ENCODE measurements at regions not wholly inside any gene's neighbourhood (a gene's known extent, or its start where the extent isn't known, plus 50 kb on each side); places are given as distances from the start of the nearest gene placed in this dataset.

GRCh38 chr2:111698089-111698488 lies 185.9 kb downstream of the ANAPC1 start:
- Histone ChIP-seq H3K27me3 (ENCODE audit: insufficient read depth) (no peaks in the 10 kb centered on the region), H3K4me2 (peak overlapping the region; percentile 18; the same call in 1 of the 2 replicates), H3K4me1 (ENCODE audit: control insufficient read depth in 1 of 2, insufficient read depth in 2 of 2, low read depth in 1 of 2, low read length in 1 of 2) (peaks cover 5 to 9% of the 10 kb centered on the region in 2 experiments; a peak in 2 of 4 replicates), H3K9ac (no peak overlapping the region), H3K36me3 (replicated peaks in 1 of 2; ENCODE audit: control insufficient read depth in 1 of 2, insufficient read depth in 2 of 2, low read length in 1 of 2) (no peaks in the 10 kb centered on the region), H2AFZ (ENCODE audit: low read depth) (no peak overlapping the region; the same call in 1 of the 2 replicates), H3F3A (replicated peaks; ENCODE audit: insufficient read depth) (peaks cover 18% of the 10 kb centered on the region), H3K9me3 (no peaks in the 10 kb centered on the region; the same call in 1 of the 2 replicates), H3K79me2 (ENCODE audit: insufficient read depth) (no peaks in the 10 kb centered on the region), H3K27ac (ENCODE audit: low read depth in 2 of 2, low read length in 1 of 2) (peak overlapping the region in 1 of 2 experiments; percentile 85; a peak in 1 of 4 replicates), H3K4me3 (ENCODE audit: low read depth in 2 of 2, low read length in 1 of 2) (no peak overlapping the region), H4K20me1 (ENCODE audit: insufficient read depth) (no peaks in the 10 kb centered on the region), H3K9me2 (no peaks in the 10 kb centered on the region)
- CTCF ChIA-PET = interaction anchor here (1.0 to 1.1 kb wide), 2 partner anchors 10 to 11 kb away, joined by 3 read pairs; no protein-coding TSS in a partner anchor
- POLR2A ChIA-PET = no interaction called here
- WGBS (ENCODE audit: low lambda C conversion rate) = 80% methylated on average over 4 of the region's 4 CpGs
- TF ChIP-seq, protein P1, sequence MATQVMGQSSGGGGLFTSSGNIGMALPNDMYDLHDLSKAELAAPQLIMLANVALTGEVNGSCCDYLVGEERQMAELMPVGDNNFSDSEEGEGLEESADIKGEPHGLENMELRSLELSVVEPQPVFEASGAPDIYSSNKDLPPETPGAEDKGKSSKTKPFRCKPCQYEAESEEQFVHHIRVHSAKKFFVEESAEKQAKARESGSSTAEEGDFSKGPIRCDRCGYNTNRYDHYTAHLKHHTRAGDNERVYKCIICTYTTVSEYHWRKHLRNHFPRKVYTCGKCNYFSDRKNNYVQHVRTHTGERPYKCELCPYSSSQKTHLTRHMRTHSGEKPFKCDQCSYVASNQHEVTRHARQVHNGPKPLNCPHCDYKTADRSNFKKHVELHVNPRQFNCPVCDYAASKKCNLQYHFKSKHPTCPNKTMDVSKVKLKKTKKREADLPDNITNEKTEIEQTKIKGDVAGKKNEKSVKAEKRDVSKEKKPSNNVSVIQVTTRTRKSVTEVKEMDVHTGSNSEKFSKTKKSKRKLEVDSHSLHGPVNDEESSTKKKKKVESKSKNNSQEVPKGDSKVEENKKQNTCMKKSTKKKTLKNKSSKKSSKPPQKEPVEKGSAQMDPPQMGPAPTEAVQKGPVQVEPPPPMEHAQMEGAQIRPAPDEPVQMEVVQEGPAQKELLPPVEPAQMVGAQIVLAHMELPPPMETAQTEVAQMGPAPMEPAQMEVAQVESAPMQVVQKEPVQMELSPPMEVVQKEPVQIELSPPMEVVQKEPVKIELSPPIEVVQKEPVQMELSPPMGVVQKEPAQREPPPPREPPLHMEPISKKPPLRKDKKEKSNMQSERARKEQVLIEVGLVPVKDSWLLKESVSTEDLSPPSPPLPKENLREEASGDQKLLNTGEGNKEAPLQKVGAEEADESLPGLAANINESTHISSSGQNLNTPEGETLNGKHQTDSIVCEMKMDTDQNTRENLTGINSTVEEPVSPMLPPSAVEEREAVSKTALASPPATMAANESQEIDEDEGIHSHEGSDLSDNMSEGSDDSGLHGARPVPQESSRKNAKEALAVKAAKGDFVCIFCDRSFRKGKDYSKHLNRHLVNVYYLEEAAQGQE (IDR thresholded peaks at IDR 0.05; ENCODE audit: low read depth, low read length) = no peak
- TF ChIP-seq NFIC (IDR thresholded peaks at IDR 0.05; ENCODE audit: borderline replicate concordance) = no peak
- TF ChIP-seq, protein P2, sequence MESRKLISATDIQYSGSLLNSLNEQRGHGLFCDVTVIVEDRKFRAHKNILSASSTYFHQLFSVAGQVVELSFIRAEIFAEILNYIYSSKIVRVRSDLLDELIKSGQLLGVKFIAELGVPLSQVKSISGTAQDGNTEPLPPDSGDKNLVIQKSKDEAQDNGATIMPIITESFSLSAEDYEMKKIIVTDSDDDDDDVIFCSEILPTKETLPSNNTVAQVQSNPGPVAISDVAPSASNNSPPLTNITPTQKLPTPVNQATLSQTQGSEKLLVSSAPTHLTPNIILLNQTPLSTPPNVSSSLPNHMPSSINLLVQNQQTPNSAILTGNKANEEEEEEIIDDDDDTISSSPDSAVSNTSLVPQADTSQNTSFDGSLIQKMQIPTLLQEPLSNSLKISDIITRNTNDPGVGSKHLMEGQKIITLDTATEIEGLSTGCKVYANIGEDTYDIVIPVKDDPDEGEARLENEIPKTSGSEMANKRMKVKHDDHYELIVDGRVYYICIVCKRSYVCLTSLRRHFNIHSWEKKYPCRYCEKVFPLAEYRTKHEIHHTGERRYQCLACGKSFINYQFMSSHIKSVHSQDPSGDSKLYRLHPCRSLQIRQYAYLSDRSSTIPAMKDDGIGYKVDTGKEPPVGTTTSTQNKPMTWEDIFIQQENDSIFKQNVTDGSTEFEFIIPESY (IDR thresholded peaks at IDR 0.05; ENCODE audit: borderline replicate concordance, low read depth) = no peak
- DNase-seq = no peak

GRCh38 chr2:111698743-111699554 lies 185.0 kb downstream of the ANAPC1 start:
- WGBS (ENCODE audit: low lambda C conversion rate) = 18% methylated on average over 8 of the region's 13 CpGs
- DNase-seq = peak; percentile 47
- POLR2A ChIA-PET = no interaction called here
- TF ChIP-seq, protein P3, sequence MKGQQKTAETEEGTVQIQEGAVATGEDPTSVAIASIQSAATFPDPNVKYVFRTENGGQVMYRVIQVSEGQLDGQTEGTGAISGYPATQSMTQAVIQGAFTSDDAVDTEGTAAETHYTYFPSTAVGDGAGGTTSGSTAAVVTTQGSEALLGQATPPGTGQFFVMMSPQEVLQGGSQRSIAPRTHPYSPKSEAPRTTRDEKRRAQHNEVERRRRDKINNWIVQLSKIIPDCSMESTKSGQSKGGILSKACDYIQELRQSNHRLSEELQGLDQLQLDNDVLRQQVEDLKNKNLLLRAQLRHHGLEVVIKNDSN (IDR thresholded peaks at IDR 0.05; ENCODE audit: borderline replicate concordance, low read depth) = no peak; the same call in 1 of the 2 replicates
- no peak for TF ChIP-seq GABPA (IDR thresholded peaks at IDR 0.05; ENCODE audit: low read depth)
- TF ChIP-seq MEF2A (IDR thresholded peaks at IDR 0.05; ENCODE audit: borderline replicate concordance, low read depth) = peak; percentile 88; the same call in 1 of the 2 replicates
- TF ChIP-seq, protein P2 (IDR thresholded peaks at IDR 0.05; ENCODE audit: borderline replicate concordance, low read depth) = peak; percentile 81; the same call in 1 of the 2 replicates
- TF ChIP-seq USF2 (IDR thresholded peaks at IDR 0.05; ENCODE audit: borderline replicate concordance, low read depth, low read length) = no peak
- TF ChIP-seq EP300 (IDR thresholded peaks at IDR 0.05; ENCODE audit: borderline replicate concordance in 1 of 2, low read depth in 1 of 2, low read length in 1 of 2) = peak in 1 of 2 experiments; percentile 96; a peak in 2 of 4 replicates
- no peak for TF ChIP-seq EZH2phosphoT487 (IDR thresholded peaks at IDR 0.05; ENCODE audit: borderline replicate concordance, low read depth)
- TF ChIP-seq RAD21 (IDR thresholded peaks at IDR 0.05; ENCODE audit: low read length) = peak; percentile 82
- TF ChIP-seq ELF1 (IDR thresholded peaks at IDR 0.05) = peak; percentile 69
- TF ChIP-seq FOXM1 (IDR thresholded peaks at IDR 0.05; ENCODE audit: low read depth) = no peak
- no peak for TF ChIP-seq CHD2 (IDR thresholded peaks at IDR 0.05; ENCODE audit: low read length, partially characterized antibody)
- TF ChIP-seq JUND (IDR thresholded peaks at IDR 0.05) = peak; percentile 99
- peak; percentile 97 for TF ChIP-seq TCF12 (IDR thresholded peaks at IDR 0.05)

More at GRCh38 chr2:111698743-111699554, 185.0 kb downstream of the ANAPC1 start:
- Histone ChIP-seq H3K9ac (peak overlapping the region; percentile 20; the same call in 1 of the 2 replicates), H3F3A (replicated peaks; ENCODE audit: insufficient read depth) (peaks cover 18% of the 10 kb centered on the region), H3K27me3 (ENCODE audit: insufficient read depth) (no peaks in the 10 kb centered on the region), H3K4me3 (ENCODE audit: low read depth in 2 of 2, low read length in 1 of 2) (peak overlapping the region; percentile 8 to 48; a peak in 3 of 4 replicates), H3K4me1 (ENCODE audit: control insufficient read depth in 1 of 2, insufficient read depth in 2 of 2, low read depth in 1 of 2, low read length in 1 of 2) (peaks cover 9 to 13% of the 10 kb centered on the region in 2 experiments; a peak in 2 of 4 replicates), H3K9me2 (no peaks in the 10 kb centered on the region), H3K4me2 (peak overlapping the region; percentile 68), H3K36me3 (replicated peaks in 1 of 2; ENCODE audit: control insufficient read depth in 1 of 2, insufficient read depth in 2 of 2, low read length in 1 of 2) (no peaks in the 10 kb centered on the region), H4K20me1 (ENCODE audit: insufficient read depth) (no peaks in the 10 kb centered on the region), H3K9me3 (no peaks in the 10 kb centered on the region; the same call in 1 of the 2 replicates), H3K79me2 (ENCODE audit: insufficient read depth) (no peaks in the 10 kb centered on the region), H3K27ac (ENCODE audit: low read depth in 2 of 2, low read length in 1 of 2) (peak overlapping the region; percentile 67 to 85), H2AFZ (ENCODE audit: low read depth) (peak overlapping the region; percentile 80)
- CTCF ChIA-PET = interaction anchor here (0.6 to 1.3 kb wide), 4 partner anchors 11 to 29 kb away, joined by 3 read pairs; no protein-coding TSS in a partner anchor
